ENCODE measurements at regions not wholly inside any gene's neighbourhood (a gene's known extent, or its start where the extent isn't known, plus 50 kb on each side); places are given as distances from the start of the nearest gene placed in this dataset.

DNA sequence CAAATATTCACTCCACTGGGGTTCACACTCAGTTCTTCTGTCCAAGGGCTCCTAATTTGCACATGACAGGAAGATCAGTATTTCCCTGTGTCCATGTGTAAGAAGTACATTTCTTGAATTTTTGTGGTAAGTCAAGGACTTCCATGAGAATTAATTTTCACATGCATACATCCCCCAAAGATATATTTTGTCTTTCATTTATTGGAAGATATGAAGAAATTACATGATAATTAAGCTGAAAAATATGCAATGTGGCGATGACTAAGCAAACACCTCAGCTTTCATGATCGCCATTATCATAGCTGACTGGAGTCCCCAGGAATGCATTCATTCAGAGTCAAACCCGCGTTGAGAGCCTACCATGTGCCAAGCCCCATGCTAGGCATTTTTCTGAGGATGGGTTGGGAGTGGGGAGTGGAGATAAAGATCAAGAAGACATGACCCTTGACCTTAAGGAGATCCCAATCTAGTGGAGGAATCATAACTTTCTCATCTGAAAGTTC lies 104.6 kb upstream of the F3 start:
- Histone ChIP-seq H3K4me3 (ENCODE audit: insufficient read depth, low read depth, low read length) (no peak overlapping the region), H3K9ac (ENCODE audit: low read length) (peak overlapping the region; percentile 32), H3K9me3 (ENCODE audit: insufficient read depth, low read depth, low read length) (no peaks in the 10 kb centered on the region), H3K27me3 (ENCODE audit: insufficient read depth, low read length) (no peaks in the 10 kb centered on the region), H4K20me1 (ENCODE audit: insufficient read depth, low read length) (no peaks in the 10 kb centered on the region), H3K36me3 (ENCODE audit: insufficient read depth, low read length) (no peaks in the 10 kb centered on the region), H3K4me1 (ENCODE audit: insufficient read depth, low read length) (peaks cover 30% of the 10 kb centered on the region), H2AFZ (ENCODE audit: low read depth, low read length) (no peak overlapping the region), H3K27ac (ENCODE audit: low read depth, low read length) (peak overlapping the region; percentile 73), H3K4me2 (ENCODE audit: low read length) (peak overlapping the region; percentile 9), H3K79me2 (ENCODE audit: insufficient read depth, low read length) (no peaks in the 10 kb centered on the region)
- H3K9me3 Mint-ChIP-seq (ENCODE audit: unreplicated experiment), result peaks cover 6% of the 10 kb centered on the region
- FAIRE-seq (peak; percentile 95), DNase-seq (ENCODE audit: low read depth) (peak; percentile 97)
- H3K27ac Mint-ChIP-seq (ENCODE audit: unreplicated experiment), result peak overlapping the region; percentile 84
- peaks cover 15% of the 10 kb centered on the region for H3K4me1 Mint-ChIP-seq (ENCODE audit: low read depth, unreplicated experiment)
- no peaks in the 10 kb centered on the region for H3K36me3 Mint-ChIP-seq (ENCODE audit: low read depth, unreplicated experiment)
- H3K27me3 Mint-ChIP-seq (ENCODE audit: low read depth, unreplicated experiment), result no peaks in the 10 kb centered on the region
- no peak for TF ChIP-seq EZH2 (IDR thresholded peaks at IDR 0.05; ENCODE audit: insufficient read depth, low read length)
- H3K4me3 Mint-ChIP-seq (ENCODE audit: unreplicated experiment), result no peak overlapping the region

- Mint-ChIP-seq H3K4me1 (ENCODE audit: low read depth, unreplicated experiment) (peaks cover 15% of the 10 kb centered on the region), H3K36me3 (ENCODE audit: low read depth, unreplicated experiment) (peaks cover 4% of the 10 kb centered on the region), H3K4me3 (ENCODE audit: unreplicated experiment) (no peak overlapping the region), H3K9me3 (ENCODE audit: unreplicated experiment) (peaks cover 6% of the 10 kb centered on the region), H3K27me3 (ENCODE audit: low read depth, unreplicated experiment) (no peaks in the 10 kb centered on the region), H3K27ac (ENCODE audit: unreplicated experiment) (no peak overlapping the region)
- H3K9me3 ChIP-seq (ENCODE audit: insufficient read depth, low read depth, low read length), result no peaks in the 10 kb centered on the region
- TF ChIP-seq CTCF (IDR thresholded peaks at IDR 0.05; ENCODE audit: insufficient read depth, low read depth, low read length), result no peak
- TF ChIP-seq EZH2 (IDR thresholded peaks at IDR 0.05; ENCODE audit: insufficient read depth, low read length), result no peak
- peaks cover 30% of the 10 kb centered on the region for H3K4me1 ChIP-seq (ENCODE audit: insufficient read depth, low read length)
- FAIRE-seq (no peak), DNase-seq (ENCODE audit: low read depth) (no peak)
- no peak overlapping the region for H2AFZ ChIP-seq (ENCODE audit: low read depth, low read length)
- H3K79me2 ChIP-seq (ENCODE audit: insufficient read depth, low read length), result no peaks in the 10 kb centered on the region
- H3K9ac ChIP-seq (ENCODE audit: low read length), result no peak overlapping the region
- no peak overlapping the region for H3K4me2 ChIP-seq (ENCODE audit: low read length)
- no peak overlapping the region for H3K27ac ChIP-seq (ENCODE audit: low read depth, low read length)
- H4K20me1 ChIP-seq (ENCODE audit: insufficient read depth, low read length), result no peaks in the 10 kb centered on the region
- H3K36me3 ChIP-seq (ENCODE audit: insufficient read depth, low read length), result no peaks in the 10 kb centered on the region
- H3K4me3 ChIP-seq (ENCODE audit: insufficient read depth, low read depth, low read length), result no peak overlapping the region
- H3K27me3 ChIP-seq (ENCODE audit: insufficient read depth, low read length), result no peaks in the 10 kb centered on the region
Measured at GRCh38 chr1:94644352-94644751, 102.8 kb upstream of the F3 start.

GRCh38 chr1:94643819-94644218 lies 102.3 kb upstream of the F3 start:
- H3K27ac ChIP-seq (ENCODE audit: low read depth, low read length), result no peak overlapping the region
- H3K9me3 ChIP-seq (ENCODE audit: insufficient read depth, low read depth, low read length), result no peaks in the 10 kb centered on the region
- Mint-ChIP-seq H3K4me1 (ENCODE audit: low read depth, unreplicated experiment) (peaks cover 15% of the 10 kb centered on the region), H3K9me3 (ENCODE audit: unreplicated experiment) (peaks cover 7% of the 10 kb centered on the region), H3K27ac (ENCODE audit: unreplicated experiment) (no peak overlapping the region), H3K36me3 (ENCODE audit: low read depth, unreplicated experiment) (peaks cover 4% of the 10 kb centered on the region), H3K27me3 (ENCODE audit: low read depth, unreplicated experiment) (no peaks in the 10 kb centered on the region), H3K4me3 (ENCODE audit: unreplicated experiment) (no peak overlapping the region)
- H3K4me3 ChIP-seq (ENCODE audit: insufficient read depth, low read depth, low read length), result no peak overlapping the region
- peak overlapping the region; percentile 18 for H2AFZ ChIP-seq (ENCODE audit: low read depth, low read length)
- DNase-seq (ENCODE audit: low read depth) (no peak), FAIRE-seq (no peak)
- TF ChIP-seq CTCF (IDR thresholded peaks at IDR 0.05; ENCODE audit: insufficient read depth, low read depth, low read length), result no peak
- no peak for TF ChIP-seq EZH2 (IDR thresholded peaks at IDR 0.05; ENCODE audit: insufficient read depth, low read length)
- no peak overlapping the region for H3K9ac ChIP-seq (ENCODE audit: low read length)
- H3K4me1 ChIP-seq (ENCODE audit: insufficient read depth, low read length), result peaks cover 27% of the 10 kb centered on the region
- H3K36me3 ChIP-seq (ENCODE audit: insufficient read depth, low read length), result no peaks in the 10 kb centered on the region
- H3K79me2 ChIP-seq (ENCODE audit: insufficient read depth, low read length), result no peaks in the 10 kb centered on the region
- H4K20me1 ChIP-seq (ENCODE audit: insufficient read depth, low read length), result no peaks in the 10 kb centered on the region
- H3K27me3 ChIP-seq (ENCODE audit: insufficient read depth, low read length), result no peaks in the 10 kb centered on the region
- H3K4me2 ChIP-seq (ENCODE audit: low read length), result no peak overlapping the region
